ENCODE measurements at regions not wholly inside any gene's neighbourhood (a gene's known extent, or its start where the extent isn't known, plus 50 kb on each side); places are given as distances from the start of the nearest gene placed in this dataset.

DNA sequence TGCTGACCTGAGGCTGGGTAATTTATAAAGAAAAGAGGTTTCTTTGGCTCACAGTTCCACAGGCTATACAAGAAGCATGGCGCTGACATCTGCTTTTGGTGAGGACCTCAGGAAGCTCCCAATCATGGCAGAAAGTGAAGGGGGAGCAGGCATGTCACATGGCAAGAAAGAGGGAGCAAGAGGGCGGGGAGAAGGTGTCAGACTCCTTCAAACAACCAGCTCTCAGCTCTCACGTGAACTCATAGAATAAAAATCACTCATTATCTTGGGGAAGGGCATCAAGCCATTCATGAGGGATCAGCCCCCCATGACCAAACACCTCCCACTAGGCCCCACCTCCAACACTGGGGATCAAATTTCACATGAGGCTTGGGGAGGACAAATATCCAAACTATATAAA lies 266.8 kb downstream of the RHOU start:
- TF ChIP-seq, protein P1, sequence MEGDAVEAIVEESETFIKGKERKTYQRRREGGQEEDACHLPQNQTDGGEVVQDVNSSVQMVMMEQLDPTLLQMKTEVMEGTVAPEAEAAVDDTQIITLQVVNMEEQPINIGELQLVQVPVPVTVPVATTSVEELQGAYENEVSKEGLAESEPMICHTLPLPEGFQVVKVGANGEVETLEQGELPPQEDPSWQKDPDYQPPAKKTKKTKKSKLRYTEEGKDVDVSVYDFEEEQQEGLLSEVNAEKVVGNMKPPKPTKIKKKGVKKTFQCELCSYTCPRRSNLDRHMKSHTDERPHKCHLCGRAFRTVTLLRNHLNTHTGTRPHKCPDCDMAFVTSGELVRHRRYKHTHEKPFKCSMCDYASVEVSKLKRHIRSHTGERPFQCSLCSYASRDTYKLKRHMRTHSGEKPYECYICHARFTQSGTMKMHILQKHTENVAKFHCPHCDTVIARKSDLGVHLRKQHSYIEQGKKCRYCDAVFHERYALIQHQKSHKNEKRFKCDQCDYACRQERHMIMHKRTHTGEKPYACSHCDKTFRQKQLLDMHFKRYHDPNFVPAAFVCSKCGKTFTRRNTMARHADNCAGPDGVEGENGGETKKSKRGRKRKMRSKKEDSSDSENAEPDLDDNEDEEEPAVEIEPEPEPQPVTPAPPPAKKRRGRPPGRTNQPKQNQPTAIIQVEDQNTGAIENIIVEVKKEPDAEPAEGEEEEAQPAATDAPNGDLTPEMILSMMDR (IDR thresholded peaks at IDR 0.05) = no peak
- TF ChIP-seq POLR2A (IDR thresholded peaks at IDR 0.05) = no peak

All from Peyer's patch (tissue), 4 donors.